GM18873 (cell line): ENCODE measurements at regions not wholly inside any gene's neighbourhood (a gene's known extent, or its start where the extent isn't known, plus 50 kb on each side); places are given as distances from the start of the nearest gene placed in this dataset.

ENCODE experiments used
- ATAC-seq: cut with Tn5 transposase; IDR thresholded peaks from one replicate; pipeline ENCODE4 v1.9.1; 2021; ENCODE audit warnings: mild to moderate bottlenecking, moderate library complexity, moderate number of reproducible peaks; ENCODE audit not compliant: unreplicated experiment, low FRiP score

- ATAC-seq: no peak
These were observed 784.7 kb upstream of the GJE1 start for GRCh38 chr6:141347906-141348492.

DNA sequence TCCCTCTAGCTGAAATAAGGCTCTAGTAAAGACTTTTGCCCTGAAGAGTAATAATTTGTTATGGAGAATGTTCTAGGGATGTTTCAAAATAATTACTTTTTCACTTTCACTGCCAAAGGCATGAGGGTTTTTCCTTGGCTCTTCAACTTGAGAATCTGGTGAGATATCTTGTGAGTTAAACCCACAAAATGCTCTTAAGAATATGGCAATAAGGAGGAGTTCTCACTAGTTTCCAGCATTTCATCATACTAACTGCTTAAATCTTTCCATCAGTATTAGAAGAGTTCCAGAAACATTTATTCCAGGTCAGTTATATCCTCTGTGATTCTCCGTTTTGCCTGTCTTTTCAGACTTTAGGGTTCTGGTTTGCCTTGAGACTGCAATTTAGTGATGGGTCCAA, 785.6 kb upstream of the GJE1 start:
- ATAC-seq: no peak

DNA sequence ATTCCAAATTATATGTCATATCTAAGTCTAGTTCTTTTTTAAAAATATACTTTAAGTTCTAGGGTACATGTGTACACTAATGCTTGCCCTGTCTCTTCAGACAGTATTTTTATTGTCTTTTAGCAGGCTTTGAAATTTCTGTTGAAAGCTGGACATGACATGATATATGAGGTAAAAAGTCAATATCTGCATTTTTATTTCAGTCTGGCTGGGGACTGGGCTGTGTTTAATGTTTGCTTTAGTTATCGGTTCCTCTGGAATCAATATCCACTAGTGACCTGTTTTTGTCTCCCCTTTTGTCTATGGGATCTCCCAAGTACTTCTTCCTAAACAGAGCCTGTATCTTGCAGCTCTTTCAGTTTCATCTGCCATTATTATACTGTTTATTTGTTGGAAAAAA, 786.2 kb upstream of the GJE1 start:
- ATAC-seq: no peak

- ATAC-seq: no peak
These were observed 795.5 kb upstream of the GJE1 start for GRCh38 chr6:141337191-141337590.

GRCh38 chr6:141335477-141336273, 797.0 kb upstream of the GJE1 start:
- ATAC-seq: no peak

GRCh38 chr6:141326925-141327324, 805.8 kb upstream of the GJE1 start:
- ATAC-seq: no peak

DNA sequence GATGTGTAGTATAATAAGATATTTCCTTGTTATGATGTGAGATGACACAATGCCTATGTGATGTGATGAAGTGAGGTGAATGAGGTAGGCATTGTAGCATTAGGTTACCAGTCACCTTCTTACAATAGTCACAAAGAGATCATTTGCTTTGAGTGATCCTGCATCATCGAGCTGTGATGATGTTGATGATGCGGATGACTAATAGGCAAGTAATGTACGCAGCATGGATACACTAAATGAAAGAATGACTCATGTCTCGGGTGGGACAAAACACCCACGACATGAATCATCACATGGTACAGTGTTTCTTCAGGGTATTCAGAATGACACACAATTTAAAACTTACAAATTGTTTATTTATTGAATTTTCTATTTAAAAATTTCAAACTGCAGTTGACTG, 806.3 kb upstream of the GJE1 start:
- no peak for ATAC-seq

DNA sequence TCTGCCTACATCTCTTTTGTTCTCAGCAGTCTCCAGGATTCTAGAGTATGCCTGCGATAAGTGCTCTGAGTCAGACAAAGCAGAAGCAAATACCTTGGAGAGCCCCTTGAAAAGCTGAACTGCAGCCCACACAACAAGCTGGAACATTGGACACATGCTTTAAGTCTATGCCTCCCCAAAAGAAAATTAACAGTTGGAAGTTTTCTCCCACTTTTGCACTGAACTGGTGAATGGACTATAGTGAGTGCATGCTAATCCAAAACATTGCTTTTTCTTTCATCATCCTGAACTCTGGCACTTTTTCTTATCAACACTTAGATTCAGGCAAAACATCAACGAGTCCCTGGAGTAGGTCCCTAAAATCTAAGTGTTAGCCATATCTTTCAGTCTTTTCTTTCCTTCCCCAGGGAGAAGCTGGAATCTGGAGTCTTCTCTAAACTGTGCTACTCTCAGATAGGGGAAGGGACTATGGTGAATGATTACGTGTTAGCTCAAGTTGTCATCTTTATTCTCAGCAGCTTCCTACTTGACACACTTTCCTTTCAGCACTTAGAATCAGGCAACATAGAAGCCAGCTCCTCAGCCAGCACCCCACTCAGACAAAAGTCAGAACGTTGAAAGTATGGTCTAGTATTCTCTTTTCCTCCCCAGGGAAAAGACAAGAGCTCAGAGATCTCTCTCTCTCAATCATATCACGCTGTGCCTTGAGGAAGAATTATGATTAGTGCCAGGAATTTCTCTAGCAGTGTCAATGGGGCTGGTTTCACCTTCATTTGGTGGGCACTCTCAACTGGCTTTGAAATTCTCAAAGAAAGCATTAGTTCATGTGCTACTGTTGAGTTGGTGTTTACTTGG, 811.0 kb upstream of the GJE1 start:
- ATAC-seq: no peak

DNA sequence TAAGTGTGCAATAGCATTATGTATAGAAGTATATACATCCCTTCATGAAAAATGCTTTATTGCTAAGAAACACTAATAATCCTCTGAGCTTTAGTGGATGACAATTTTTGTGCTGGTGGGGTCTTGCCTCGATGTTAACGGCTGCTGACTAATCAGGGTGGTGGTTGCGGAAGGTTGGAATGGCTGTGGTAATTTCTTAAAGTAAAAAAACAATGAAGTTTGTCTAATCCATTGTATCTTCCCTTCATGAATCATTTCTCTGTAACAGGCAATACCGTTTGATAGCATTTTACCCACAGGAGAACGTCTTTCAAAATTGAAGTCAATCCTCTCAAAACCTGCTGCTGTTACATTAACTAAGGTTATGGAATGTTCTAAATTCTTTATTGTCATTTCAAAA, 816.5 kb upstream of the GJE1 start:
- ATAC-seq: no peak

- no peak for ATAC-seq
These were observed 818.7 kb upstream of the GJE1 start for GRCh38 chr6:141313986-141314385.

DNA sequence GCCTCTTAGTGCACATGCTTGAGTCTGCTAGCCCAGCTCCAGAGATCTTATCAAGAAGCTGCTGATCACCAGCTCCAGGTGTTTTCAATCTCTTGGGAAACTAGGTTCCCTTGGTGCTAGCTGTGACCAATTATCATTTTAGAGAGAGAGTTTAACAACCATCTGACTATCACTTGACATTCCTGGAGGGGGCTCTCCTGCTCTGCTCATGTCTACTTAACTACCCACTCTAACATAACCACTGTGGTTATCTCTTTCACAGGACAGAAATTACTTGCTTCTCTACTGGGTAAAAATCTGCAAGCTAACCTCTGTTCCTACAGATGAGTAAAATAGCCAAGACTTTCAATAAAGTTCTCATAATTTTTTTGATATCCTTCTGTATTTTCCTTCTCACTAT, 823.4 kb upstream of the GJE1 start:
- ATAC-seq: no peak

DNA sequence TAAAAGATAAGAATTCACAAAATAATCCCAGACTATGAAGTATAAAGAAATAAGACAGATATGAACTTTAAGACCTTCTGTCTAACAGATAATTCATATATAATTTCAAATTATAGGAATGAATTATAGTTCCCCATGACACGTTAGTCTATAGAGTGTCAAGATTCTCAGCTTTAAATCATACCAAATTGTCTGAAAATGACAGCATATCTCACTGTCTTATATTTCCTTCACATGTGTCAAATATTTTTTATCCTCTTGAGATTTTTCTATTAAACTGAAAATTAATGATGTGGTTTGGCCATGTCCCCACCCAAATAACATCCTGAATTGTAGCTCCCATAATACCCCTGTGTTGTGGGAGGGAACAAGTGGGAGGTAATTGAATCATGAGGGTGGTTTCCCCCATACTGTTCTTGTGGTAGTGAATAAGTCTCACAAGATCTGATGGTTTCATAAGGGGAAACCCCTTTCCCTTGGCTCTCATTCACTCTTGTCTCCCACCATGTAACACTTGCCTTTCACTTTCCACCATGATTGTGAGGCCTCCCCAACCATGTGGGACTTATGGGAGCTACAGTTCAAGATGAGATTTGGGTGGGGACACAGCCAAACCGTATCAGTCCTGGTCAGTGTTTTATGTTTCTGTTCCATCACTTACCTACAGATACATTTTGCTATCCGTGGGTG, 825.3 kb upstream of the GJE1 start:
- no peak for ATAC-seq

- ATAC-seq: no peak
These were observed 828.8 kb upstream of the GJE1 start for GRCh38 chr6:141303907-141304306.

DNA sequence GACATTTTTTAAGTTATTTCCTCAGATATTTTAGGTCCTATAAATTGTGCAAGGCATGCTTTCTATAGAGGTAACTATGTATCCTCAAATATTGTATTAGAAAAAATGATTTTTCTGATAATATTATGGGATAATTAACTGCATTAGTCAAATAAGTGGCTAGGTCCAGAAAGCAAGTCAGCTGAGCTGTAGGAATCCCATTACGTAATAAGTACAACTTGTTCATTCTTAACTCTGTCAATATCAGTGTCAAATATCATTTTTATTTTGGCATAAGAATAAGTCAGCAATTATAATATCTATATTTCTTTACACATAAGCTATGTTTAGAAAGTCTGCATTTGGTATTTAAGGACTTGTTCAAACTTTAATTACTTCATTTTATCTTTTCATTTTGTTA, 830.9 kb upstream of the GJE1 start:
- ATAC-seq: no peak

DNA sequence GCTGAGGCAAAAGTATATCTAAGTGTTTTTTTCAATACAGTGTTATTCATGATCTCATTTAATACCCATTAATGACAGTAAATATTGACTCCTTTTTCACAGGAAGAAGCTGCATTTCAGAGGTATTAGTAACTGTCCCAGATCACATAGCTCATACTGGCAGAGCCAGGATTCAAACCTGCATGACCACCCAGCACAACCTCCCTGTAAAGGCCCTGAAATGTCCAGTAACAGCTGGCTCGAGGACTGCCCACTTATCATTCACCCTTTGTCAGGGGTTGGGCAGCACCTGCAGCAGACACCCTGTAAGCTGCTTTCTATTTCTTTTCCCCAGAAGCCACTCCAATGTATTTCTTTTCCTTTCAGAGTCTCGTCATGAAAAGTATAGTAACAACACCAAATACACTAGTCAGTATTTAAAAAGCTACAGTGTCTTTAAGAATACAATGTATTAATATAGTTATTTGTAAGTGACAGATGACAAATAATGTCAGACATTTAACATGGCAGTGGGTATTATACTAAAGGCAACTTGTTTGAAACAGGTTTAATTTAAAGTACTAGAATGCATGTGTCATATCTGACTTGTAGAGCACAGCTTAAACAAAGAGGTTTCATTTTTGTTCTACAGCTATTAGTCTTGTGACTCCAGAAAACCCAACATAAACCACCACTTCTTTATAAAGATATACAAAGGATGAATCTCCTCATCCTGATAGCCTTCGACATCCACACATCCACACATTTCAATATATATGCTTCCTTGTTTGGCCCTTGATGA, 841.6 kb upstream of the GJE1 start:
- no peak for ATAC-seq

DNA sequence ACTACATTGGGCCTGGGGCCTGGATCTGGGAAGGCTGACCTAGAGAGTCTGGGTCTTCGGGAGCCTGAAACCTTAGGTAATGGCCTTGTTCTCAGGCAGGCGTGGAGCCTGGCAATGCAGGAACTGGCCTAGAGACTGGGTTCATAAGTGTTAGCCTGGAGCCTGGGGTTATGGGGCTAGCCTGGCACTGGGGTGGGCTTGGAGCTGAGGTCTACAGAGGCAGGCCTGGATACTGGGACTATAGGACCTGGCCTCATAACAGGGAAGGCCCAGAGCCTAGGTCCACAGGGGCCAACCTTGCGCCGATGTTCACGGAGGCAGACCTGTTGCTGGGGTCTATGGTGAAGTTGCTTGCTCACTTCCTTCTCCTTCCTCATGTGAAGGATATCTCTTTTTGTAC, 843.8 kb upstream of the GJE1 start:
- ATAC-seq: no peak

DNA sequence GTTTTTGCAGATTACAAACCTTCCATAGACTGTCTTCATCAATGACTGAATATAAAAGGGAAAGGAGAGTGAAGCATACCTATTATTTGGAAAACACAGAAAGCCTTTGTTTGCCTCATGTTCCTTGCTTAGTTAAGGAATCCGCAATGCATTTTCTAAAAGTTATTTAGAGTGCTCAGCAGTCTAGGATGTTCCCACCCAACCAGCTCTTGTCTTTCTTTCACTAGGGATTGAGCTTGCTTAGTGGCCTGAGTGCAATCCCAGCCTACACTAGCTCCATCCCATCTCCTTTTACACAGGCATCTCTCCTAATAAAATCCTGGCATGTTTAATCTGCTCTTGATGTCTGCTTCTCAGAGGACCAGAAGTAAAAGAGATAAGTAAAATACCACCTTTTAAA, 850.5 kb upstream of the GJE1 start:
- no peak for ATAC-seq

- no peak for ATAC-seq
These were observed 863.0 kb upstream of the GJE1 start for GRCh38 chr6:141269684-141270083.

GRCh38 chr6:141267420-141267819, 865.3 kb upstream of the GJE1 start:
- no peak for ATAC-seq
